HG03565 (cell line): ENCODE measurements at regions not wholly inside any gene's neighbourhood (a gene's known extent, or its start where the extent isn't known, plus 50 kb on each side); places are given as distances from the start of the nearest gene placed in this dataset.
"Not testable (repeated sequence)": the region's sequence is repeated elsewhere in the genome, so short reads cannot be mapped to it uniquely, and the experiment has no call there.

Experiments used
- ATAC-seq: cut with Tn5 transposase; IDR thresholded peaks from one replicate; pipeline ENCODE4 v1.9.1; 2021; ENCODE audit warnings: mild to moderate bottlenecking, moderate library complexity; ENCODE audit not compliant: unreplicated experiment

DNA sequence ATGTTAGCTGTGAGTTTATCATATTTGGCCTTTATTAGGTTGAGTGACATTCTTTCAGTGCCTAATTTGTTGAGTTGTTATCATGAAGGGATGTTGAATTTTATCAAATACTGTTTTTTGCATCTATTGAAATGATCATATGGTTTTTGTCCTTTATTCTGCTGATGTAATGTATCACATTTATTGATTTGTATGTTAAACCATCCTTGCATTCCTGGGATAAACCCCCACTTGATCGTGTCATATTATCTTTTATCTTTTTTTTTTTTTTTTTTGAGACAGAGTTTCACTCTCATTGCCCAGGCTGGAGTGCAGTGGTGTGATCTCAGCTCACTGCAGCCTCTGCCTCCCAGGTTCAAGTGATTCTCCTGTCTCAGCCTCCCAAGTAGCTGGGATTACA, 51.9 kb upstream of the MFGE8 start:
- ATAC-seq = not testable (repeated sequence)

DNA sequence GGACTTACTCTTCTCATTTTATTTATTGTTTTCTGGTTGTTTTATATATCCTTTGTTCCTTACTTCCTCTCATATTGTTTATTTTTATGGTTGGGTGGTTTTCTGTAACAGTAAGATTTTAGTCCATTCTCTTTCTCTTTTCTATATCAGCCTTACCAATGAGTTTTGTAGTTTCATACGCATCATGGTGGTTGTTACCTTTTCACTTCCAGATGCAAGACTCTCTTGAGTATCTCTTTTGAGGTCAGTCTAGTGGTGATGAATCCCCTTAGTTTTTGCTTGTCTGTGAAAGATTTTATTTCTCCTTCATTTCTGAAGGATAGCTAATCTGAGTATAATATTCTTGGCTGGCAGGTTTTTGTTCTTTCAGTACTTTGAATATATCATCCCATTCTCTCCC, 57.1 kb upstream of the MFGE8 start:
- ATAC-seq = no peak

DNA sequence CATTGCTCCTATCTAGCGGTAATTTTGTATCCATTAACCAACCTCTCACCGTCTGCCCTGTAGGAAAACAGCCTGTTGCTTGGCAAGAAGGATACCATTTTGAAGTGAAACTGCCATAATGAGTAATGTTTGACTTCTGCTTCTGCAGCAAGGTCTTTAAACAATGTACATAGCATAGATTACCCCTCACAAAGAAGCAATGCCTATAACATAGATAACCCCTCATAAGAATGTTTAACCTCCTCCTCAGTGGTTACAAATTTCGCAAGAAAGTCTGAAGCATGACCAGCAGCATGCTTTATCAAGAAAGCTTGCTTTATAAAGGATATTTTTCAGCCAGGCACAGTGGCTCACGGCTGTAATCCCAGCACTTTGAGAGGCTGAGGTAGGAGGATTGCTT, 61.2 kb upstream of the MFGE8 start:
- ATAC-seq = no peak

DNA sequence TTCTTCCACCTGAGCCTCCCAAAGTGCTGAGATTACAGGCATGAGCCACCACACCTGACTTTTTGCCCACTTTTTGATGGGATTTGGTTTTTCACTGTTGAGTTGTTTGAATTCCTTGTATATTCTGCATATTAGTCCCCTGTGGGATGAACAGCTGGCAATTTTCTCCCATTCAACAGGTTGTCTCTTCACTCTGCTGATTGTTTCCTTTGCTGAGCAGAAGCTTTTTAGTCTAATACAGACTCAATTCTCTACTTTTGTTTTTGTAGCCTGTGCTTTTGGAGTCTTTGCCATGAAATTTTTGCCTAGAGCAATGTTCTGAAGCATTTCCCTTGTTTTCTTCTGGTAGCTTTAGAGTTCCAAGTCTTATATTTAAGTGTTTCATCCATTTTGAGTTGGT, 62.7 kb upstream of the MFGE8 start:
- no peak for ATAC-seq

DNA sequence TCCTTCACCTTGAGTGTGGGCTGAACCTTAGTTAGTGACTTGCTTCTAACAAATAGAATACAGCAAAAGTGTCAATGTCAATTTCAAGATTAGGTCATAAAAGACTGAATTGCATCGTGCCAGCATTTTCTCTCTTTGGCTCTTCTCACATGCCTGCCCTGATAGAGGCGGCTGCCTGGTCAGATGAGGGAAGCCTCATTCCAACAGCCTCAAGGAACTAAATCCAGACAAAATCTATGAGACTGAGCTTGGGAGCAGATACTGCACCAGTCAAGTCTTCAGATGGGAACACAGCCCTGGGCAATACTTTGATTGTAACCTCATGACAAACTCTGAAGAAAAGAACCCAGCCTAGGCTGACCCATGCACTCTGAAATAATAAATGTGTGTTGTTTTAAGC, 63.5 kb upstream of the MFGE8 start:
- no peak for ATAC-seq

DNA sequence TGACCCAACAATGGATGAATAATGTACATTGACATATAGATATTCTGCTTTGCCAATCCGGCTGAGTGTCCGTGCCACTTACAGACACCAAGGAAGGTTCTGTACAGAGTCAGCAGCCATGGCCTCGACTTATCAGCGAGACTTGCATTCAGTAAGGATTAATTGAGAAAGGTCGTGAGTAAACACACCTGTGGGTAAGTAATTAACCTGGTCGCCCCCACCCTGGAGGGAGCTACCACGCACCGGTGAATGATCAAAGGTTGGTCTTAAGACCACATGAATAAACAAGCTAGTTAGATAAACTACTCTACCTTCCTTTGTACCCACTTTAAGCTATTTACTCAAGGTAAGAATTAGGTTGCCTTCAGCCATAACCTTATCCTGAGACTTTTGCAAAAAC, 66.5 kb upstream of the MFGE8 start:
- ATAC-seq = no peak

DNA sequence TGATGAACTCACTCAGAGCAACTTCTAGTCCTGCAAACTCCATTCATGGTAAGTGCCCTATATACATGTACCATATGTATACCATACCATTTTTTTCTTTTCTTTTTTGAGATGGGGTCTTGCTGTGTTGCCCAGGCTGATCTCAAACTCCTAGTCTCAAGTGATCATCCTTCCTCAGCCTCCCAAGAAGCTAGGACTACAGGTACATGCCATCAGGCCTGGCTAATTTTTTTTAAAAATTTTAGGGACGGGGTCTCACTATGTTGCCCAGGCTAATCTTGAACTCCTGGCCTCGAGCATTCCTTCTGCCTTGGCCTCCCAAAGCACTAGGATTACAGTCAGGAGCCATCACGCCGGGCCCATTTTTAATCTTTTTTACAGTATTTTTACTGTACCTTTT, 67.3 kb upstream of the MFGE8 start:
- ATAC-seq = no peak

DNA sequence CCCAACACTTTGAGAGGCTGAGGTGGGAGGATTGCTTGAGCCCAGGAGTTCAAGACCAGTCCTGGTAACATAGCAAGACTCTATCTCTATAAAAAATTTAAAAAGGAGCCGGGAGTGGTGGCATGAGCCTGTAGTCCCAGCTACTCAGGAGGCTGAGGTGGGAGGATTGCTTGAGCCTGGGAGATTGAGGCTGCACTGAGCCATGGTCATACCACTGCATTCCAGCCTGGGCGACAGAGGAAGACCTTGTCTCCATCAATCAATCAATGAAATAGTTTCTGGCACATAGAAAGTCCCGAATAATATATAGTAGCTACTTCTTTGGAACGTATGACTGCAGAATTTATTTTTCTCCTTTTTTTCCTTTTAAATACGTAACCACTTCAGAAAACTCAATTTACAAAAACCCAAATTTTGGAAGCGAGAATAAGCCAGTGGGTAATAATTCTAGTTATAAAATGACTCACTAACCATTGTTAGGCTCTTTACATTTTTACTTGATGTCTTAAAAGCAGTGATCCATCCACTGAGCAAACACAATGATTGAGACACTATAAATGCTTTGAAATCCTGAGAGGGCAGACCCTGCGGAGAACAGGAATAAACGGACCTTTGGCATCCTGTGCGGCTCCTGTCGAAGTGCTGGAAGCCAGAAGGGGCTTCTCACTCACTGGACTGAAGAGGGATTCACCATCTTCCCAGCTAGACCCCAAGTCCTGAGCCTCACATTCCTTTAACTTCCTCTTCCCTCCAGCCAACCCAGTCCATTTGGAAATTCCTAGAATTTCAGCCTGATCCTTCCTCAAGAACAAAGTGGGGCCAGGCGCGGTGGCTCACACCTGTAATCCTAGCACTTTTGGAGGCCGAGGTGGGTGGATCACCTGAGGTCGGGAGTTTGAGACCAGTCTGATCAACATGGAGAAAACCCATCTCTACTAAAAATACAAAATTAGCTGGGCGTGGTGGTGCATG, 68.4 kb upstream of the MFGE8 start:
- ATAC-seq = no peak

DNA sequence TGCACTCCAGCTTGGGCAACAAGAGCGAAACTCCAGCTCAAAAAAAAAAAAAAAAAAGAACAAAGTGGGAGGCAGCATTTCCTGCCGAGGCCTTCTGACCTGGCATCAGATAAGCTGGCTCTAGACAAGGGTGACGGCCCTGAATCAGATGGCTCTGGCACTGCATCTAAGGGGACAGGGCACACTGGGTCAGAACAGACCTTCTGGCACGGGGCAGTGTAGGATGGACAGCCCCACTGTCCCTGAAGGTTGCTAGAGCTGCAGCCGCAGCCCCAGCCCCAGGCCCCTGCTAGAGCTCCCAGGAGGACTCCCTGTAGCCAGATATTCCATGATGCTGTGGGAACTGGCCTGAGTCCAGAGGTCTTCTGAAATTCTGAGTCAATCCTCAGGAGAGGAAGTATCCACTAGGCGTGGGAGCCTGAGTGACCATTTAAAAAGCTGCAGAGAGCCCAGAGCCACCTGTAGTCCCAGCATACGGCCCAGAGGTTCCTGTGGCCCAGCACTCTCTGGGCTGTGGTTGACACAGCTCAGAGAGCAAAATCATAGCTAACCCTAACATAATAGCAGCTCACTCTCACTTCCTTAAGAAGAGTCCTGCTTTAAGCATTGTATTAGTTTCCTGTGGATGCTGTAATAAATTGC, 69.2 kb upstream of the MFGE8 start:
- ATAC-seq = peak; percentile 100

DNA sequence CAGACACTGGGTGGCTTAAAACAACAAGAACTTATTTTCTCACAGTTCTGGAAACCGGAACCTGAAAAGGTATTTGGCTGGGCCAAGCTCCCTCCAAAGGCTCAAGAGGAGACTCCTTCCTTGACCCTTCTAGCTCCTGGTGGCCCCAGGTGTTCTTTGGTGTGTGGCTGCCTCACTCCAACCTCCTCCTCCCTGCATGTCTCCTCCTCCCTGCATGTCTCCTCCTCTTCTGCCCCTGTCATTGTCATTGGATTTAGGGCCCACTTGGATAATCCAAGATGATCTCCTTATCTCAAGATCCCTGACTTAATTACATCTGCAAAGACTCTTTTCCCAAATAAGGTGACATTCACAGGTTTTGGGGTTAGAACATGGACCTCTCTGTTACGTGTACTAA, 69.8 kb upstream of the MFGE8 start:
- ATAC-seq = no peak

DNA sequence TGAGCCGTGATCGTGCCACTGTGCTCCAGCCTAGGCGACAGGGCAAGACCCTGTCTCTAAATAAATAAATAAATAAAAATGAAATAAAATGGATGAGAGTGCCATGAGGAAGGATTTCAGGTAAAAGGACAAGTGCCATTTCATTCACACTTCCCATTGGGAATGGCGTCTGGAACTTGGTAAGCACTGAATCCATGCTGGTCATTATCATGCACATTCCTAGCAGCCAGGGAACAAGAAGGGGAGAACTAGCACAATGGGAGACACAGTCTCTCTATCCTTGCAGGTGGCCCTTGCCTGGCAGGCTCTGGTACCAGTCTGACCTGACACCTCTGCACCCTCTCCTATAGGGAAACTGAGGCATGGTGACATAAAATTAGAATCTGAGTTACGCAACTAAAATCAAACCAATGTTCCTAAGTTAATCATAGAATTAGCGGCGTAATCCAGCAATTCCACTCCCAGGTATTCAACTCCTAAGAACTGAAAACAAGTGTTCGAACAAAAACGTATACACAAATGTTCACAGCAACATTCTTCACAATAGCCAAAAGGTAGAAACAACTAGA, 70.8 kb upstream of the MFGE8 start:
- no peak for ATAC-seq

DNA sequence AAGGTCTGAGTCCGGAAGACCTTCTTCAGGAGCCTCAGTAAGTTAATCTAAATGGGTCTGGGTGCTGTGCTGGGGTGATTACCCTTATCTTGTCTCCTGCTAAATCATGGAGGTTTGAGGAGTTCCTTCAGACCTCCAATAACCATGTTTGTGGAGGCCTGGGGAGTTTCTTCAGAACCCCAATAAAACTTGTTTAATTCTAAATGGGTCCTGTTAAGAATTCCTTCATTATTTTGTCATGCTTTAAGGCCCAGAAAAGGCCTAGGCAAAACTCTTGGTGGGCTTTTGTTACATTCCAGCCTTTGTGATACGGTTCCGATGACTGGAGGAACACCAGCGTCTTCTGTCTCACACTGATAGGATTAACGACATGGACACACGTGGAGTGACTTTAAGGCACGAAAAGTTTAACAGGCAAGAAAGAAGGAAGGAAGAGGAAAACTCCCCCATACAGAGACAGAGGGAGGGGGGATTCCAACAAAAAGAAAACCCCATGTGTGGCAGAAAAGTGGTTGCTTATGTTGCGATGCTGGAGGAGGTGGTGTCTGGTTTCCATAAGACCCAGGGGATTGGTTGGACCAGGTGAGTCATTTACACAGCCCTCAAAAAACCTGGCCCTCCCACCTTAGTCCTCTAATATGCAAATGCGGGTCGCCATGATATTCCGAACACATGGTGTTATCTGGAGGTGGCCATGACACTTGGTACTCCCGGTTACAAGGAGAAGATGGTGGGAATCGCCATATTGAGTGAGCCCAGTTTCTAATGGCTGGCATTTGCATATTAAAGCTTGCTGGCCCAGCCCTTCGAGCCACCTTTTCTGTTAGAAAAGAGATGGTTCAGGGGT, 72.6 kb upstream of the MFGE8 start:
- ATAC-seq = no peak

DNA sequence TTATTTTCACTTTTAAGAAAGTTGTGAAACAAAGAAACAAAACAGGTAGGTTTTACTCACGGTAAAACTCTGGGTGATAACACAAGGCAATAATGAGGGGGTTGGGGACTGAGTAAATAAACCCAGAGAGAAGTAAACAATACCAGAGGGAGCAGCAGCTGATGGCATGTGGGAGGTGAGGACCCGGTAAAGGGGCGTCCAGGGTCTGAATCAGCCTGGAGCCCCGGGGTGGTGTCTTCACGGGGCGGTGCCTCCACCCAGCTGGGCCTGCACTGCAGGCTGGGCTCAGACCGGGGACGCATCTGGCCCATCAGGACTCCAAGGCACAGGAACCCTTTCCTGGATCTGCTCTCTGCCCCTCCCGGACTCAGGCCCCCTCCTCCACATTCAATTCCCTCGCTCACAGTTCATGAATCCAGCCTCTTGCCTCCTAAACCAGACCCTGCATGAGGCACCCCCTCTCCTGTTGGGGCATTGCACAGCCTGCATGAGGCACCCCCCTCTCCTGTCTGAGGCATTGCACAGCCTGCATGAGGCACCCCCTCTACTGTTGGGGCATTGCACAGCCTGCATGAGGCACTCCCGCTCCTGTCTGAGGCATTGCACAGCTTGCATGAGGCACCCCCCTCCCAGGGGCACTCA, 73.9 kb upstream of the MFGE8 start:
- no peak for ATAC-seq

DNA sequence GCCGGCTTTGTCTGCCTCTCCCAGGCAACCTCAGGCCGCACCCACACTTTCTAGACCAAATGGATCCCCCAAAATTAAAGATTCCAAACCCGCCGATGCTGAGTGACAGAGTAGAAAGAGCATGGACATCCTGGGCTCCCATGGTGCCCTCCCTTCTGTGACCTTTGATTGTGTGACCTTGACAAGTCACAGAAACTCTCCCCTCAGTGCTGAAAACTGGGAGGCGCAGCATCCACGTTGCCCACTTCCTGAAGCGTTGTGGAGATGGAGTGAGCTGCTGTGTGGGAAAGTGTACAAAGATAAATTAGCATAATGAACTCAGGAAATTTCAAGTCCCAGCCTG, 74.4 kb upstream of the MFGE8 start:
- no peak for ATAC-seq

DNA sequence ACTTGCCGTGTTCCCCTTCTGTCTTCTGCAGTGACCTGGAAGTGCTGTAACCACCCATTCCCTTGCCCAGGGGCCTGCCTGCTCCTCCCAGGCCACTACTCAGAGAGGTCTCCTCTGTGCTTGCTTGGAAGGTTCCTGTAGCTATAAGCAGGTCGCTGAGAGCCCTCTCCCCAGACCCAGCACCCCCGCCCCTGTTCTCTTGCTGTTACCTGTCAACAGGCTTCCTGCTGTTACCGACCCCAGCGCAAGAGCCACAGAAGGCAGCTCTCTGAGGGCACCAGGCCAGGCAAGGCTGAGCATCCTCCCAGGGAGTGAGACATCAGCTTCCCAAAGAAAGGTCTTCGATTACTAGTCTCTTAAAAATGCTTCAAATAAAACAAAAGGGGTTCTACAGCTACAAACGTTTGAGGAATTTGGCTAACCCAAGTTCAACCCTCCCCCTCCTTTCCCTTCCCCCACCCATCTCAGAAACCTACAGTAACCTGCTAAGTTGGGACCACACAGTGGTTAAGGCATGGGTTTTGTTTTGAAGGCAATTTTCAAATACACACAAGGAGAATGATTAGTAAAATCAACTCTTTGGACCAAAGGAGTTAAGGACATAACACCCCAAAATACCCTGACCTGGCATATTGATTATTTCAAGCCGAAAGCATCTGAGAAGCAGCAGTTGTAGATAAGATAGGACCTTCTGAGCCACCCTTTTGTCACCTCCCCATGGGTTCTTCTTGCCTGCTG, 74.9 kb upstream of the MFGE8 start:
- ATAC-seq = no peak

DNA sequence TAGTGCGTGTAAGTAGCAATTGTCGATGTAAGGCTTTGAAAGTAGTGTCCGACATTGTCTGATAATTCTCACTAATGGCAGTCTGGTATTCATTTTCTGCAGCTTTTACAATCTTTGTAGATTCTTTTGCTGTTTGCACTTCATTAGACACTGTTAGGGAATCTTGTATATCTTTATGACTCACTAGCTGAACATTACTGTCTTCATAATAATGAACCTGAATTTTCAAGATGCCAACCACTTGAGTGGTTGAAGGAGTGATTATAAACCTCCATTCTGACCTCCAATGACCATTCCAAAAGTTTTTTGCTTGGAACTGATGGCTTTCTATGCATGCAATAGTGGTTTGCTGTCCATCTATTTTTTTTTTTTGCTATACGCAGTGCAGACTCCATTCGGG, 76.4 kb upstream of the MFGE8 start:
- ATAC-seq = no peak

DNA sequence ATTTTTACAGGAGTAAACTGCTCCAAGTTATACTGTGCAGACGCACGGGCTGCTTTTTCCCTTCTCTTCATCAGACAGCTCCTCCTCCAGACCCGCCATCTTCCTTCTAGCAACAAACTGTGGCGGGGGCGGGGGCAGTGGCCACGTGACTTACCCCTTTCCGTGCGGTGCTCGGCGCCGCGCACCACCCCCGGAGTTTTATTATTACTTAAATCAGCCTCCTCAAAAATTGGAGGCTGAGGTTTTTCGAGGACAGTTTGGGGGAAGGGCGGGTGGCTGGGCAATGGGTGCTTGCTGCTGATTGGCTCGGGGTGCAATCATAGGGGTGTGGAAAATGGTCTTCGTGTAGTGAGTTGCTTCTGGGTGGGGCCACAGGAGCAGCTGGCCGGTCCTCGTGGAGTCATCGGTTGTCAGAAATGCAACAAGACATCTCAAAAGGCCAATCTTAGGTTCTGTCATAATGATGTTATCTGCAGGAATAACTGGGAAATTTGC, 77.1 kb upstream of the MFGE8 start:
- no peak for ATAC-seq

DNA sequence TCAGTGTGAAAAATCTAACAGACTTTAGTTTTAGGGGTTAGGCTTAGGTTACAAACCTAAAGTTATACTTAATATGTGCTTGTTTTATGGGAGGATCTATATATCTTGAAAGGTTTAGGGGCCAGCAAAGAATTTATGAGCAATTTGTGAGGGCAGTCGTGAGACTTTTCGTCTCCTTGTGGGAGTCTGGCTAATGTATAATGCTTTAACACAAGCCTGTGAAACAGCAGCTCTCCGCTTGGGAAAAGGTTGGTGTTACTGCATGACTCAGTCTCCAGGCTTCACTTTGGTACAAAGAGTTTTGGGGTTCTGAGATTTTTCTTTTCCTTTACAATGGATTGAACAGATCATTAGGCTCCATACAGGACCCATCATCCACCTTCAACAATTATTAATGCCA, 79.0 kb upstream of the MFGE8 start:
- no peak for ATAC-seq

DNA sequence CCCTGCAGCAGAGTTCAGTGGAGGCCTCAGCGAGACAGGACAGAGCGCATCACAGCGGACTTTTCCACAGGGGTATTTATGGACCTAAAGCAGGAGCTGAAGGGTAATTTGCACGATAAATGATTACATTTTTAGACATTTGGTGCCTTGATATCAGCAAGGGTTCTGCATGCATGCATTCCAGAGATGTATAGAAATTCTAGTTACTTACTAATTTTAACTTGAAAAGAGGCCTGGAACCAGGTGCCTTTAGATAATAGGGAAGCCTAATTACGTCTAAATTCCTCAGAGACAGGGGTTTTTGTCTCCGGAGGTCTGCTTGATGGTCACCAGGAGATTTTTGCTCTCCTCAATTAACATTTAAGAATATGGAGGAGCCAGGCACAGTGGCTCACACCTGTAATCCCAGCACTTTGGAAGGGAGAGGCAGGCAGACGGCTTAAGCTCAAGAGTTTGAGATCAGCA, 79.8 kb upstream of the MFGE8 start:
- ATAC-seq = no peak

DNA sequence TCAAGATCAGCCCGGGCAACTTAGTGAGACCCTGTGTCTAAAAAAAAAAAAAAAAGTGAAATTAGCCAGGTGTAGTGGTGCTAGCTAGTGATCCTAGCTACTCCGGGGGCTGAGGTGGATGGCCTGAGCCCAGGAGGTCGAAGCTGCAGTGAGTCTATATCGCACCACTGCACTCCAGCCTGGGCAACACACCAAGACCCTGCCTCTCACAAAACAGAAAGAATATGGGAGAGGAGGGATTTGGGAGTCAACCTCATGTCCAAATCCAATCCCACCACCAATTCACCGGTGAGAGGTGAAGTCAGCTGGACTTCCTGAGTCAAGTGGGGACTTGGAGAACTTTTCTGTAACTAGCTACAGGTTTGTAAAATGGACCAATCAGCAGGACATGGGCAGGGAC, 80.5 kb upstream of the MFGE8 start:
- ATAC-seq = no peak
